HUES6 (cell line): ENCODE measurements at regions not wholly inside any gene's neighbourhood (a gene's known extent, or its start where the extent isn't known, plus 50 kb on each side); places are given as distances from the start of the nearest gene placed in this dataset.

Experiments
- H3K27ac ChIP-seq: 2 replicates; pipeline ENCODE4 v1.7.0; 2013; ENCODE audit warnings: low read depth, mild to moderate bottlenecking, low read length, inconsistent platforms
- H3K27me3 ChIP-seq: 2 replicates; pipeline ENCODE4 v1.6.1; 2013; ENCODE audit warnings: low read length; ENCODE audit not compliant: control insufficient read depth, insufficient read depth
- H3K36me3 ChIP-seq: 2 replicates; pipeline ENCODE4 v1.6.1; 2013; ENCODE audit warnings: low read length; ENCODE audit not compliant: control insufficient read depth, insufficient read depth
- H3K4me1 ChIP-seq: 2 replicates; pipeline ENCODE4 v1.6.1; 2013; ENCODE audit warnings: low read length; ENCODE audit not compliant: control insufficient read depth, insufficient read depth
- H3K4me3 ChIP-seq: 2 replicates; pipeline ENCODE4 v1.5.1; 2013; ENCODE audit warnings: low read depth, low read length
- H3K9ac ChIP-seq: one replicate; pipeline ENCODE4 v1.6.1; 2013; ENCODE audit warnings: mild to moderate bottlenecking, low read length
- H3K9me3 ChIP-seq: 2 replicates; pipeline ENCODE4 v1.6.1; 2013; ENCODE audit warnings: low read depth, low read length; ENCODE audit not compliant: control insufficient read depth, insufficient read depth

GRCh38 chr5:142492781-142493281 lies 168.0 kb upstream of the SPRY4 start:
- H3K36me3 ChIP-seq = no peaks in the 10 kb centered on the region
- no peak overlapping the region for H3K4me3 ChIP-seq
- H3K27ac ChIP-seq = no peak overlapping the region
- H3K9ac ChIP-seq = no peak overlapping the region
- no peaks in the 10 kb centered on the region for H3K27me3 ChIP-seq
- H3K9me3 ChIP-seq = no peaks in the 10 kb centered on the region
- H3K4me1 ChIP-seq = peaks cover 23% of the 10 kb centered on the region

- H3K27me3 ChIP-seq = no peaks in the 10 kb centered on the region
- H3K4me1 ChIP-seq = peaks cover 23% of the 10 kb centered on the region
- H3K4me3 ChIP-seq = no peak overlapping the region
- H3K9me3 ChIP-seq = no peaks in the 10 kb centered on the region
- H3K36me3 ChIP-seq = no peaks in the 10 kb centered on the region
- no peak overlapping the region for H3K27ac ChIP-seq
- no peak overlapping the region for H3K9ac ChIP-seq
These were observed 166.9 kb upstream of the SPRY4 start for GRCh38 chr5:142491679-142492078.

- Histone ChIP-seq H3K4me3 (no peak overlapping the region), H3K4me1 (peaks cover 23% of the 10 kb centered on the region), H3K36me3 (no peaks in the 10 kb centered on the region), H3K27me3 (no peaks in the 10 kb centered on the region), H3K9ac (no peak overlapping the region), H3K9me3 (no peaks in the 10 kb centered on the region), H3K27ac (no peak overlapping the region)
These were observed 166.4 kb upstream of the SPRY4 start for GRCh38 chr5:142491270-142491669.

- no peak overlapping the region for H3K4me3 ChIP-seq
- H3K9me3 ChIP-seq = peaks cover 11% of the 10 kb centered on the region; the same call in 1 of the 2 replicates
- no peak overlapping the region for H3K27ac ChIP-seq
- peaks cover 10% of the 10 kb centered on the region for H3K4me1 ChIP-seq
- no peak overlapping the region for H3K9ac ChIP-seq
- H3K36me3 ChIP-seq = no peaks in the 10 kb centered on the region
- no peaks in the 10 kb centered on the region for H3K27me3 ChIP-seq
These were observed 161.8 kb upstream of the SPRY4 start for GRCh38 chr5:142486581-142486980.

GRCh38 chr5:142486020-142486419 lies 161.2 kb upstream of the SPRY4 start:
- Histone ChIP-seq H3K4me3 (no peak overlapping the region), H3K4me1 (peaks cover 4% of the 10 kb centered on the region), H3K27me3 (no peaks in the 10 kb centered on the region), H3K27ac (no peak overlapping the region), H3K9me3 (peaks cover 11% of the 10 kb centered on the region; the same call in 1 of the 2 replicates), H3K36me3 (no peaks in the 10 kb centered on the region), H3K9ac (no peak overlapping the region)

GRCh38 chr5:142484821-142485387 lies 160.1 kb upstream of the SPRY4 start:
- H3K9me3 ChIP-seq = peaks cover 16% of the 10 kb centered on the region; the same call in 1 of the 2 replicates
- no peak overlapping the region for H3K4me3 ChIP-seq
- no peak overlapping the region for H3K27ac ChIP-seq
- H3K9ac ChIP-seq = no peak overlapping the region
- H3K27me3 ChIP-seq = no peaks in the 10 kb centered on the region
- no peaks in the 10 kb centered on the region; the same call in 1 of the 2 replicates for H3K4me1 ChIP-seq
- H3K36me3 ChIP-seq = no peaks in the 10 kb centered on the region

- no peak overlapping the region for H3K9ac ChIP-seq
- no peaks in the 10 kb centered on the region; the same call in 1 of the 2 replicates for H3K4me1 ChIP-seq
- H3K36me3 ChIP-seq = peaks cover 14% of the 10 kb centered on the region; the same call in 1 of the 2 replicates
- H3K4me3 ChIP-seq = no peak overlapping the region
- H3K27ac ChIP-seq = no peak overlapping the region
- no peaks in the 10 kb centered on the region for H3K27me3 ChIP-seq
- peaks cover 38% of the 10 kb centered on the region for H3K9me3 ChIP-seq
These were observed 157.4 kb upstream of the SPRY4 start for GRCh38 chr5:142482207-142482606.

- no peak overlapping the region for H3K27ac ChIP-seq
- no peak overlapping the region for H3K9ac ChIP-seq
- H3K27me3 ChIP-seq = no peaks in the 10 kb centered on the region
- H3K4me1 ChIP-seq = peaks cover 3% of the 10 kb centered on the region; the same call in 1 of the 2 replicates
- peaks cover 14% of the 10 kb centered on the region; the same call in 1 of the 2 replicates for H3K36me3 ChIP-seq
- H3K9me3 ChIP-seq = peaks cover 38% of the 10 kb centered on the region
- H3K4me3 ChIP-seq = no peak overlapping the region
These were observed 156.6 kb upstream of the SPRY4 start for GRCh38 chr5:142481410-142481809.

GRCh38 chr5:142479854-142480519 lies 155.2 kb upstream of the SPRY4 start:
- Histone ChIP-seq H3K4me1 (peaks cover 18% of the 10 kb centered on the region), H3K4me3 (no peak overlapping the region), H3K27me3 (no peaks in the 10 kb centered on the region), H3K9me3 (peaks cover 34% of the 10 kb centered on the region), H3K27ac (no peak overlapping the region), H3K36me3 (peaks cover 14% of the 10 kb centered on the region; the same call in 1 of the 2 replicates), H3K9ac (no peak overlapping the region)

GRCh38 chr5:142479150-142479549 lies 154.3 kb upstream of the SPRY4 start:
- no peaks in the 10 kb centered on the region for H3K27me3 ChIP-seq
- H3K4me1 ChIP-seq = peaks cover 26% of the 10 kb centered on the region
- H3K27ac ChIP-seq = no peak overlapping the region
- peaks cover 14% of the 10 kb centered on the region; the same call in 1 of the 2 replicates for H3K36me3 ChIP-seq
- H3K9me3 ChIP-seq = peaks cover 29% of the 10 kb centered on the region
- no peak overlapping the region for H3K9ac ChIP-seq
- H3K4me3 ChIP-seq = no peak overlapping the region

- Histone ChIP-seq H3K36me3 (peaks cover 14% of the 10 kb centered on the region; the same call in 1 of the 2 replicates), H3K9me3 (peaks cover 29% of the 10 kb centered on the region), H3K27me3 (no peaks in the 10 kb centered on the region), H3K9ac (no peak overlapping the region), H3K4me1 (peaks cover 28% of the 10 kb centered on the region), H3K4me3 (no peak overlapping the region), H3K27ac (no peak overlapping the region)
These were observed 153.3 kb upstream of the SPRY4 start for GRCh38 chr5:142478113-142478512.
